ENCODE measurements at regions not wholly inside any gene's neighbourhood (a gene's known extent, or its start where the extent isn't known, plus 50 kb on each side); places are given as distances from the start of the nearest gene placed in this dataset.

DNA sequence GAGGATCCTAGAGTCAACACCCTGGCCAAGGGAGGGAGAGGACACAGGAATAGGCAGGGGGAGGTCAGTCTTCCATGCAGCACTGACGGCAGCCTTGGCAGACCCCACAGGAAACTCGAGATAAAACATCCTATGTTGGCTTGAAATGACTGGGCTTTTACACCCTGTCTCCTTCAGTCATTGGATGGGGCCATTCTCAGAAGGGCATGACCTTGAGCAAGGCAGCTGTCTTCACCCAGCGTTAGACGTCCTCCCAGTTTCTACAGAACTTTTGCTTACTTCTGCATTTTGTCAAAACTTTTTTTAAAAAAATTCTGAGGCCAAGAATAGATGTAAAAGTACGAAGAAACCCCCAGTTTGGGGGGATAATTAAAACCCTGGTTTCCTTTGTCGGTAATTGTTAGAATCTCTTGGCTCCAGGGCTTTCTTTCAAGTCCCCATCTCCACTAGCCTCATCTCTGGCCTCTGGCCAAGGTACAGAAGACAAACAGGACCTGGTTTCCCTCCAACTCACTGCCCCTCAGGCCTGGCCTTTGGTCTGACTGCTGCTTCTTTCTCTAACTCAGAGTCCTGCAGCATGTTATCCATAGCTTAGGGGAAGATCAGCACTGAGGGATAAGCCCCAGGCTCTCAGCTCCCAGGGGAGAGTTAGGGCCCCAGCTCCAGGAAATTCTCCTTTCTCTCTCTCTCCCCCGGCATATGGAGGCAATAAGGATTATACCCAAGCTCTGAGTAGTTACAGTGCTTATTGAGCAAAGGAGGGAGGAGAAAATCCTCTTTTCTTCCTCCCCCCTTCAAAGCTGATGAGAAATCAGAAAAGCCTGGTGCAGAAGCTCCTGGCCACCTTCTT, 51.6 kb upstream of the KCND3 start:
- H3K27ac ChIP-seq (ENCODE audit: low read depth, low read length), result no peak overlapping the region
- H3K9ac ChIP-seq (ENCODE audit: low read length), result no peak overlapping the region
- H3K36me3 ChIP-seq (ENCODE audit: insufficient read depth, low read length), result no peaks in the 10 kb centered on the region
- H3K9me3 ChIP-seq (ENCODE audit: low read length), result no peaks in the 10 kb centered on the region
- H3K4me3 ChIP-seq (ENCODE audit: low read depth in 1 of 2, low read length in 2 of 2), result no peak overlapping the region
- H3K27me3 ChIP-seq (ENCODE audit: control insufficient read depth in 1 of 2, insufficient read depth in 2 of 2, low read length in 2 of 2), result no peaks in the 10 kb centered on the region
- peaks cover 10% of the 10 kb centered on the region for H3K4me1 ChIP-seq (ENCODE audit: insufficient read depth, low read length)

GRCh38 chr1:112043901-112044300, 54.4 kb upstream of the KCND3 start:
- Histone ChIP-seq H3K4me3 (ENCODE audit: low read depth in 1 of 2, low read length in 2 of 2) (no peak overlapping the region), H3K27ac (ENCODE audit: low read depth, low read length) (no peak overlapping the region), H3K9me3 (ENCODE audit: low read length) (no peaks in the 10 kb centered on the region), H3K27me3 (ENCODE audit: control insufficient read depth in 1 of 2, insufficient read depth in 2 of 2, low read length in 2 of 2) (no peaks in the 10 kb centered on the region), H3K9ac (ENCODE audit: low read length) (no peak overlapping the region), H3K36me3 (ENCODE audit: insufficient read depth, low read length) (no peaks in the 10 kb centered on the region), H3K4me1 (ENCODE audit: insufficient read depth, low read length) (peaks cover 10% of the 10 kb centered on the region)

DNA sequence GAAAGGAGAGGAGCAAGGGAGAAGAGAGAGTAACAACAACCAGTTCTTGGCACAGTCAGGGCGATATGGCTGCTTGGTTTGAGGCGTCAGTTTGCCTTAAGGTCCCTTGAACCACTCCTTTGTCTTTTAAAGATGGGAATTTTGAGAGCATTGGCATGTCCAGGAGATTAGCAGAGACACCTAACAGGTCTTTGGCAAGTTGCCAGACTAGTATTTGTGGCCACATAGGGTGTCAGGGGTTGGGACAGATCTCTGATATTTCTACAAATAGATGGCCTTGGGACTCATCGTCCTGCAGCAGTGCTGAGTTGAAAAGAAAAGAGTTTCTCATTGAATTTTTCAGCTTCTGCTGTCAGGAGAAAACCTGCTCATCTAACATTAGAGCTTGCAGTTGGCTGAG, 55.3 kb upstream of the KCND3 start:
- no peaks in the 10 kb centered on the region for H3K36me3 ChIP-seq (ENCODE audit: insufficient read depth, low read length)
- peaks cover 10% of the 10 kb centered on the region for H3K4me1 ChIP-seq (ENCODE audit: insufficient read depth, low read length)
- no peaks in the 10 kb centered on the region for H3K9me3 ChIP-seq (ENCODE audit: low read length)
- no peak overlapping the region for H3K27ac ChIP-seq (ENCODE audit: low read depth, low read length)
- no peak overlapping the region for H3K9ac ChIP-seq (ENCODE audit: low read length)
- no peaks in the 10 kb centered on the region for H3K27me3 ChIP-seq (ENCODE audit: control insufficient read depth in 1 of 2, insufficient read depth in 2 of 2, low read length in 2 of 2)
- no peak overlapping the region for H3K4me3 ChIP-seq (ENCODE audit: low read depth in 1 of 2, low read length in 2 of 2)

- H3K4me3 ChIP-seq (ENCODE audit: low read depth in 1 of 2, low read length in 2 of 2), result no peak overlapping the region
- no peak overlapping the region for H3K27ac ChIP-seq (ENCODE audit: low read depth, low read length)
- H3K27me3 ChIP-seq (ENCODE audit: control insufficient read depth in 1 of 2, insufficient read depth in 2 of 2, low read length in 2 of 2), result no peaks in the 10 kb centered on the region
- H3K36me3 ChIP-seq (ENCODE audit: insufficient read depth, low read length), result no peaks in the 10 kb centered on the region
- H3K9ac ChIP-seq (ENCODE audit: low read length), result no peak overlapping the region
- no peaks in the 10 kb centered on the region for H3K9me3 ChIP-seq (ENCODE audit: low read length)
- H3K4me1 ChIP-seq (ENCODE audit: insufficient read depth, low read length), result peaks cover 4% of the 10 kb centered on the region
Observed at GRCh38 chr1:112046630-112047029, 57.2 kb upstream of the KCND3 start.

DNA sequence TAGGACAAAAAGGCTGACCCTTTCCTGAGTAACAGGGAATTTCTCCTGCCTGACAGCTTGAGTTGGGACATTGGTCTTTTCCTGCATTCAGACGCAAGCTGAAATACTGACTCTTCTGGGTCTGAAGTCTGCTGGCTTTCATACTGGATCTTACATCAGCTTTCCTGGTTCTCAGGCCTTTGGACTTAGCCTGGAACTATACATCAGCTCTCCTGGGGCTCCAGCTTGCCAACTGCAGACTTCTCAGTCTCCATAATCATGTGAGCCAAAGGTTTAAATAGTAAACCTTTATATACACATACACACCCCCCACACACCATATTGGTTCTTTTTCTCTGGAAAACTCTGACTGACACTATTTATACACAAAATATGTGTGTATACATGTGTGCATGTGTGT, 59.0 kb upstream of the KCND3 start:
- H3K9me3 ChIP-seq (ENCODE audit: low read length), result no peaks in the 10 kb centered on the region
- H3K4me3 ChIP-seq (ENCODE audit: low read depth in 1 of 2, low read length in 2 of 2), result no peak overlapping the region
- no peaks in the 10 kb centered on the region for H3K4me1 ChIP-seq (ENCODE audit: insufficient read depth, low read length)
- no peaks in the 10 kb centered on the region for H3K27me3 ChIP-seq (ENCODE audit: control insufficient read depth in 1 of 2, insufficient read depth in 2 of 2, low read length in 2 of 2)
- no peak overlapping the region for H3K9ac ChIP-seq (ENCODE audit: low read length)
- H3K36me3 ChIP-seq (ENCODE audit: insufficient read depth, low read length), result no peaks in the 10 kb centered on the region
- no peak overlapping the region for H3K27ac ChIP-seq (ENCODE audit: low read depth, low read length)

- Histone ChIP-seq H3K4me3 (ENCODE audit: low read depth in 1 of 2, low read length in 2 of 2) (no peak overlapping the region), H3K9me3 (ENCODE audit: low read length) (no peaks in the 10 kb centered on the region), H3K9ac (ENCODE audit: low read length) (no peak overlapping the region), H3K27me3 (ENCODE audit: control insufficient read depth in 1 of 2, insufficient read depth in 2 of 2, low read length in 2 of 2) (no peaks in the 10 kb centered on the region), H3K27ac (ENCODE audit: low read depth, low read length) (no peak overlapping the region), H3K4me1 (ENCODE audit: insufficient read depth, low read length) (no peaks in the 10 kb centered on the region), H3K36me3 (ENCODE audit: insufficient read depth, low read length) (no peaks in the 10 kb centered on the region)
Observed at GRCh38 chr1:112054510-112054909, 65.0 kb upstream of the KCND3 start.

- no peaks in the 10 kb centered on the region for H3K4me1 ChIP-seq (ENCODE audit: insufficient read depth, low read length)
Observed at GRCh38 chr1:112056354-112056753, 66.9 kb upstream of the KCND3 start.

DNA sequence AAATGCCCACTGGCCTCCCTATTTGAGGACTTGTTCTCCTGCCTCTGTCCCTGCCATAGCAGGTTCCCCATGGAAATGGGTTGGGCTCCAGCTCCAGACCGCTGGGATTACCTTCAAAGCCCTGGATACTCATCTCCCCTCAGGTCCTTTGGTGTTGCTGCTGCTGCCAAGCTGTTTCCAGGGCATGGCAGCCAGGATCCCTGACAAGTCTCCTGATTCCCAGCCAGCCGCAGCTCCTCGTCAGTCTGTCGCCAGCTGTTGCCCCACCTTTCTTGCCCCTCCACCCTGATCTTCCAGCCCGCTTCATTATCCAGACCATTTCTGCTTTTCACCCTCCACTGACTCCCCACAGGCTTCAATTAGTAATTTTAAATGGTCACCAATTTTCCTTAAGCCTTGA, 68.3 kb upstream of the KCND3 start:
- Histone ChIP-seq H3K27ac (ENCODE audit: low read depth, low read length) (no peak overlapping the region), H3K9ac (ENCODE audit: low read length) (no peak overlapping the region), H3K27me3 (ENCODE audit: control insufficient read depth in 1 of 2, insufficient read depth in 2 of 2, low read length in 2 of 2) (no peaks in the 10 kb centered on the region), H3K4me3 (ENCODE audit: low read depth in 1 of 2, low read length in 2 of 2) (no peak overlapping the region), H3K9me3 (ENCODE audit: low read length) (no peaks in the 10 kb centered on the region), H3K4me1 (ENCODE audit: insufficient read depth, low read length) (no peaks in the 10 kb centered on the region), H3K36me3 (ENCODE audit: insufficient read depth, low read length) (no peaks in the 10 kb centered on the region)

More at GRCh38 chr1:112056354-112056753, 66.9 kb upstream of the KCND3 start:
- H3K4me3 ChIP-seq (ENCODE audit: low read depth in 1 of 2, low read length in 2 of 2), result no peak overlapping the region
- H3K27ac ChIP-seq (ENCODE audit: low read depth, low read length), result no peak overlapping the region
- H3K9ac ChIP-seq (ENCODE audit: low read length), result no peak overlapping the region
- H3K36me3 ChIP-seq (ENCODE audit: insufficient read depth, low read length), result no peaks in the 10 kb centered on the region
- no peaks in the 10 kb centered on the region for H3K27me3 ChIP-seq (ENCODE audit: control insufficient read depth in 1 of 2, insufficient read depth in 2 of 2, low read length in 2 of 2)
- H3K9me3 ChIP-seq (ENCODE audit: low read length), result no peaks in the 10 kb centered on the region

- H3K4me1 ChIP-seq (ENCODE audit: insufficient read depth, low read length), result no peaks in the 10 kb centered on the region
- H3K27ac ChIP-seq (ENCODE audit: low read depth, low read length), result no peak overlapping the region
- H3K36me3 ChIP-seq (ENCODE audit: insufficient read depth, low read length), result no peaks in the 10 kb centered on the region
- no peaks in the 10 kb centered on the region for H3K9me3 ChIP-seq (ENCODE audit: low read length)
- no peaks in the 10 kb centered on the region for H3K27me3 ChIP-seq (ENCODE audit: control insufficient read depth in 1 of 2, insufficient read depth in 2 of 2, low read length in 2 of 2)
- no peak overlapping the region for H3K9ac ChIP-seq (ENCODE audit: low read length)
- H3K4me3 ChIP-seq (ENCODE audit: low read depth in 1 of 2, low read length in 2 of 2), result no peak overlapping the region
Observed at GRCh38 chr1:112058815-112059450, 69.5 kb upstream of the KCND3 start.

DNA sequence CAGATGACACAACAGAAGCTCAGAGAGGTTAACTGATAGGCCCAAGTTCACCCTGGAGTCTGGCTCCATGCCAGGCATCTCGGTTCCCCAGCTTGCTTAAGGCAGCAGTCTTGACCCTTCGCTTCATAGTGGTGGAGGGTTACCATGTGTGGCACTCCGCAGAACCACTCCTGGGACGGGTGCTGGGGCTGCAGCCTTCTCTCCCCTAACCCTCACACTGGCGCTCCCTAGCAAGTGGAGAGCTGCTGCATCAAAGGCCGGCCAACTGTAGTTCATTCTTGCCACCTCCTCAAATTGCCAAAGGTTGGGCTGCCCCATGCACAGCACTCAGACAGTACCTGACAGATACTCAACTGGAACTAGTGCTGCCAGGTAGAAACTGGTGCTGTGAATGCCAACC, 70.2 kb upstream of the KCND3 start:
- no peaks in the 10 kb centered on the region for H3K27me3 ChIP-seq (ENCODE audit: control insufficient read depth in 1 of 2, insufficient read depth in 2 of 2, low read length in 2 of 2)
- H3K9ac ChIP-seq (ENCODE audit: low read length), result no peak overlapping the region
- H3K27ac ChIP-seq (ENCODE audit: low read depth, low read length), result no peak overlapping the region
- no peaks in the 10 kb centered on the region for H3K36me3 ChIP-seq (ENCODE audit: insufficient read depth, low read length)
- no peaks in the 10 kb centered on the region for H3K4me1 ChIP-seq (ENCODE audit: insufficient read depth, low read length)
- no peaks in the 10 kb centered on the region for H3K9me3 ChIP-seq (ENCODE audit: low read length)
- H3K4me3 ChIP-seq (ENCODE audit: low read depth in 1 of 2, low read length in 2 of 2), result no peak overlapping the region

GRCh38 chr1:112060261-112060660, 70.8 kb upstream of the KCND3 start:
- H3K27me3 ChIP-seq (ENCODE audit: control insufficient read depth in 1 of 2, insufficient read depth in 2 of 2, low read length in 2 of 2), result no peaks in the 10 kb centered on the region
- no peaks in the 10 kb centered on the region for H3K9me3 ChIP-seq (ENCODE audit: low read length)
- no peak overlapping the region for H3K27ac ChIP-seq (ENCODE audit: low read depth, low read length)
- no peak overlapping the region for H3K9ac ChIP-seq (ENCODE audit: low read length)
- H3K4me1 ChIP-seq (ENCODE audit: insufficient read depth, low read length), result no peaks in the 10 kb centered on the region
- no peak overlapping the region for H3K4me3 ChIP-seq (ENCODE audit: low read depth in 1 of 2, low read length in 2 of 2)
- H3K36me3 ChIP-seq (ENCODE audit: insufficient read depth, low read length), result no peaks in the 10 kb centered on the region

- H3K36me3 ChIP-seq (ENCODE audit: insufficient read depth, low read length), result no peaks in the 10 kb centered on the region
- H3K27me3 ChIP-seq (ENCODE audit: control insufficient read depth in 1 of 2, insufficient read depth in 2 of 2, low read length in 2 of 2), result no peaks in the 10 kb centered on the region
- H3K4me1 ChIP-seq (ENCODE audit: insufficient read depth, low read length), result no peaks in the 10 kb centered on the region
- H3K4me3 ChIP-seq (ENCODE audit: low read depth in 1 of 2, low read length in 2 of 2), result no peak overlapping the region
- no peaks in the 10 kb centered on the region for H3K9me3 ChIP-seq (ENCODE audit: low read length)
- H3K9ac ChIP-seq (ENCODE audit: low read length), result no peak overlapping the region
- no peak overlapping the region for H3K27ac ChIP-seq (ENCODE audit: low read depth, low read length)
Observed at GRCh38 chr1:112061056-112061455, 71.6 kb upstream of the KCND3 start.

All from muscle layer of colon (tissue), 2 donors.